ES-I3 (cell line): ENCODE measurements at regions not wholly inside any gene's neighbourhood (a gene's known extent, or its start where the extent isn't known, plus 50 kb on each side); places are given as distances from the start of the nearest gene placed in this dataset.

Experiments used
- H3K36me3 ChIP-seq: 2 replicates; pipeline ENCODE4 v1.6.1; 2013; ENCODE audit warnings: mild to moderate bottlenecking, low read length, control low read depth, moderate library complexity; ENCODE audit not compliant: insufficient read depth
- H3K4me1 ChIP-seq: 2 replicates; pipeline ENCODE4 v1.6.1; 2013; ENCODE audit warnings: mild to moderate bottlenecking, control low read depth, low read length; ENCODE audit not compliant: insufficient read depth
- H3K9ac ChIP-seq: 2 replicates; pipeline ENCODE4 v1.6.1; 2013; ENCODE audit warnings: low read depth, mild to moderate bottlenecking, low read length, moderate library complexity
- H3K9me3 ChIP-seq: 2 replicates; pipeline ENCODE4 v1.6.1; 2013; ENCODE audit warnings: mild to moderate bottlenecking, low read length, moderate library complexity; ENCODE audit not compliant: control insufficient read depth, insufficient read depth

DNA sequence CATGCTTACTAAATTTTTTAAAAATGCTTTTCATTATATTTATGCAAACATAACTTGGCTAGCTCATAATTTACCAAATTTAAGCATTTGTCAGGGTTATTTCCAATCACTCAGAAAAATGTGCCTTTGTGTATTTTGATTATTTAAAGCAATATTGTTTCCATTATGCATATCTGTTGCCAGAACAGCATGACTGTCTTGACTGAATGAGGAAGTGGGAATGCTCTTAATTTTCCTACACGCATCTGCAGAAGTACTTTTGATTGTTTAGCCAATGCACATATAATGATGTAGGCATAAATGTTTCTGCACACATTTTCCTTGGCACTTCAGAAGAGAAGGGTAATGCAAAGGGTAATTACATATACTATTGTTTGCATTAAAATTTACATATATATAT lies 92.5 kb upstream of the ADGRL2 start:
- Histone ChIP-seq H3K9ac (no peak overlapping the region), H3K9me3 (no peaks in the 10 kb centered on the region), H3K4me1 (peaks cover 15% of the 10 kb centered on the region), H3K36me3 (no peaks in the 10 kb centered on the region)

DNA sequence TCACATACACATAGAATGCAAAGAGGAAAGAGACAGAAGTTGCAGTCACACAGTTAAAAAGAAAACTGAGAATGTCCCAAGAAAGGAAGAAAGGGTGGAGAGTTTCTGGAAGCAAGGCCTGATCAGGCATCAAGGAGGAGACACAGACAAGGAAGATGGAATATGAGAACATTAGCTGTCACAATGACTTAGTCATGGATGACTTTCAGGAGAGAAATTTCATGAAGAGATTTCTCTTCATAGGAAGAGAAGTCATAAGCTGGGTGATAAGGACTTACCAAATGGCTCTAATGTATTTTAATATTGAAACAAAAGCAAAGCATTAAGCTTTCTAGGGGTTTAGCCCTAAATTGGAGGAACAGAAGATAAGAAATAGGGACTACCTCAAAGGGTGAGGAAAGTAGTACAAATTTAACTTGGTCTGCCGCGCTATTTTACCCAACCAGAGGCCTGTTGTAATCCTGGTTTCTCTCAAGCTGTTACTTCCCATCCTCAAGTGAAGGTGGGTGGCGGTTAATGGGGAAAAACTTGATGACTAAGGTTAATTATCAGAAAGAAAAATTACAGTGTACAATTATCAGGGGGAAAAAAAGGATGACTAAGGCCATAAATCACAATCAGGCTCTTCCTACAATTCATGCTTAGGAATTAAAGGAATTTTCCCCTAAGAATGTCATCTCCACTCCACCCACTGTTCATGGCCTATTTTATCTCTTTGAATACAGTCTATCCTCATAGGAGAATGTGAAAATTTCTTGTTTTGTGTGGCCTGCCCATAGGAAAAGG lies 93.9 kb upstream of the ADGRL2 start:
- Histone ChIP-seq H3K9ac (no peak overlapping the region), H3K4me1 (peaks cover 20% of the 10 kb centered on the region), H3K9me3 (no peaks in the 10 kb centered on the region), H3K36me3 (no peaks in the 10 kb centered on the region)

DNA sequence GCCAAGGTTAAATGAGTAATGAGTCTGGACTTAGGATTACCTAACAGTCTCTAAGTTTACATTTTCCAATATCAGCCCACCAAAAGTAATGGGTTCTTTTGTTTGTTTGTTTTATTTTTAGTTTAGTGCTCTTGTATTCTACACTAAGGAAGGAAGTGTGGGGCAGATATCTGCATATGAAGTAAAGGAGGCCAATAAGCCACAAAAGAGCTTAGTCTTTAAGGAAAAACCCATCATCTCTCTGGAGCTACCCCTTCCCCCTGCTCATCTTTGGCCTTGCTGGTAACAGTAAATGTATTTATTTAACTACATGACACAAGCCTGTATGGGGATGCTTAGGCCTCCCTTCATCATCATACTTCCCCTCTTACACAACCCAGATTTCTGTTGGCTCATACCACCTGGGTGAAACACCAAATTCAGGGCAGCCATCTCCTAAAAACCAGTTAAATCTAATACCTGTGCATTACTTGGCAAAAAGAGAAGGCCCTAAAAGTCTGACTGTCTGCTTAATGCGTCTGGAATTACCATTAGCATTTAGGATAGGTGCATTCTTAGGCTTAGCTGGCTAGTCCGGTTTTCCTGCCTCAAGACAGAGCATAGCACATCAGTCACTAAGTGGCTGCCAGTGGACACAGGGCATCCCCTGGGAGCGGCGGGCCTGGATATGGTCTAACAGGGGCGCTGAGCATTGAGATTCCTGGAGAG lies 96.8 kb upstream of the ADGRL2 start:
- Histone ChIP-seq H3K36me3 (no peaks in the 10 kb centered on the region), H3K9ac (no peak overlapping the region; the same call in 1 of the 2 replicates), H3K4me1 (peaks cover 39% of the 10 kb centered on the region), H3K9me3 (no peaks in the 10 kb centered on the region)

DNA sequence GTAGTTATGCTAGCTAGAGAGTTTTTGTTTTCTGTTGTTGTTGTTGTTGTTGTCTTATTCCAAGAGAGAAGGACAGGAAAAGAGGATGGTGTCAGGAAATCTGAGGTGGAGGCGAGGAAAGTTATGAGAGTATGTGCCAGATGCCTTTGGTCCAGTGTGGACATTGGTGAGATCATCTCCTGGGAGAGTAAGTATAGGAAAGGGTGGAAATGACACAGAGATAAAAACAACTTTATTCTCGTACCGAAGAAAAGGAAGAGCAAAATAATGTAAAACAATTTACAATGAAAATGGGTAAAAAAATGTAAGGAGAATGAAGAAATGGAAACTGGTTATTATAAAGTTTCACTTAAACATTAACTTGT lies 97.4 kb upstream of the ADGRL2 start:
- H3K9ac ChIP-seq = no peak overlapping the region
- no peaks in the 10 kb centered on the region for H3K36me3 ChIP-seq
- H3K9me3 ChIP-seq = no peaks in the 10 kb centered on the region
- peaks cover 40% of the 10 kb centered on the region for H3K4me1 ChIP-seq

DNA sequence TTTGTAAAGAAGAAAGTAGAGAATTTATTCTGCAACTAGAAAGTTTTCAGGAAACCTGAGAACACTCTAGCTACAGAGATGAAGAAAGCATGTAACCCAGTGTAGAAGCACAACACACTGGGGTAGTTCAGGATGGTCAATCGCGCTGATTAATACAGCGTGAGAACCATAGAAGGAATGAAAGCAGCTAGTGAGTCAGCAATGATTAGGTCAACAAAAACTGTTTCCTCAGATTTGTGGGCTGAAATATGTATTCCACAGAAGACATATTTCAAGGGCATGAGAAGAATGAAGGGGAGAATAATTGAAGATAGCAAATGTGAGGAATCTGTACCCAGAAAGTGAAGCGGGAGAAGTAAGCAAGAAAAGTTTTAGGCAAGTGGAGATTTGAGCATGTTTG lies 97.8 kb upstream of the ADGRL2 start:
- no peak overlapping the region for H3K9ac ChIP-seq

DNA sequence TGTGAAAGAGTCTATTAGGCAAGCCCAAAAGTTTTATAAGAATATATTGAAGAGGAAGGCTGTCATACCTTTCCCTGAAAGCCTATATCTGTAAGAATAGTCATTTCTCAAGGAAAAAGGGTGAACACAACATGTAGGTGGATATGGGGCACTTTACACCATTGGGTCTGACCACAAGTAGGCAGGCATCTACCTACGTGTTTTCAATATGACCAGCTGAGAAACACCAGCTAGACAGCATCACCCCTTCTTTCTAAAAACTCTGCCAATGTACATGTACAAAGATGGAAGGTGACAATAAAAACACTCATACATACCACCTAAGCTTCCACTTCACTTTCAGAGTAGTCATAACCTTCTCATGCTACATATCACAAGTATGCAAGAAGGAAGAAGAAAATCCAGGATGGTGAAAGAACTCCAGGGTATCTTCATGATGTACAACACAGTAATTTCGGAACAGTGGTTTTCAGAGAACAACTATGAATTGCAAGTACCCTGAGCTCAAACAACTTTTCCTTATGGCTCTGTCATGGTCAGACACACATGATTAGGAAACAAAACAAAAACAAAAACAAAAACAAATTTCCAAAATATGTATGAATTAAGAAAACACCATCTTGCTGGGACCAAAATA lies 98.5 kb upstream of the ADGRL2 start:
- H3K36me3 ChIP-seq = no peaks in the 10 kb centered on the region
- H3K4me1 ChIP-seq = peaks cover 40% of the 10 kb centered on the region
- no peak overlapping the region for H3K9ac ChIP-seq
- H3K9me3 ChIP-seq = no peaks in the 10 kb centered on the region

More for the DNA sequence above, 97.8 kb upstream of the ADGRL2 start:
- Histone ChIP-seq H3K9me3 (no peaks in the 10 kb centered on the region), H3K4me1 (peaks cover 40% of the 10 kb centered on the region), H3K36me3 (no peaks in the 10 kb centered on the region)

DNA sequence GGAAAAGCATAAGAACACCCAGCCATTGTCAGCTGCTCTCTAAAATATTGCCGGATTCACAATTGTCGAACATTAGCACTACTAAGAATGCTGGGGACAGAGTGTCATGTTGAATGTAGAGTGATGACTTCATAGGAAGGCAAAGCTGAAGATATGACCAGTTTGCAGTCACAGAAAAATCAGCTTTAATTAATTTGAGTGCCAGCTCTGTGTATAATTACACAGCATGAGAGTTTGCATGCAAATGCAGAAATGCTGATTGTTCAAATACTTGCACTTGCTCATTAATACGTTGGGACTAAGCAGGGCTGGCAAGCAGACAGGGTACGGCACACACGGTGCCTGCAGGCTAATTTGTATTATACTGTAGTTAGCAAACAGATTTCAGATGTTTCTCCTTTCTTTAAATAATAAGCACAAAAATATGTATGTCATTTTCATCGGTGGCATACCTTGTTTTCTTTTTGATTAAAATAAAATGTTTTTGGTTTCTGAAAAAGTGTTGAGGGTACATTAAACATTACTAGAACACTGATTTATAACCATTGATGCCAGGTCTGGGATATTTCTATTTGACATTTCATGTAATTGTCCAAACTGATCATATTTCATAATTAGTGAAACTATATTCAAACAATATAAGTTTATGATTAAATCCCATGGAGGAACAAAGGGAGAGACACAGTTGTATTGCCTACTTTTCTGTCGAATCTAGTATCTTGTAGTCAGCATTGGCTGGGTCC lies 99.8 kb upstream of the ADGRL2 start:
- Histone ChIP-seq H3K36me3 (no peaks in the 10 kb centered on the region), H3K9me3 (no peaks in the 10 kb centered on the region), H3K9ac (no peak overlapping the region), H3K4me1 (peaks cover 40% of the 10 kb centered on the region)

DNA sequence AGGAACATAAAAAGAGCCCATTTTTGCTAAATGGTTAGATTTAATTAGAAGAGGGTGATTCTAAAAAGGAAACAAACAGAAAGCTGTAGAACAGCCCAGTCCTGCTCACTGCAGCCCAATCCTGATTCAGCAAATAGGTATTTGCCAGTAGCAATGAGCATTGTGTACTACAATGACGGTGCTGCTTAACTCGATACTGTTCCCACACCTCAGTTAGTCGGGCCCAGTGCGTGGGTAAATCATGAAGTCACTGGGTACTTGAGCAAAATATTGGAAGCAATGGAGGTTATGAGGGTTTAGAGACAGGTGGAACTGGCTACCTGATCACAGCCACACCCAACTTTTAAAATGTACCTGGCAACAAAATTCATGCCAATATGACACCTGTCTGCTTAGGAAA lies 101.5 kb upstream of the ADGRL2 start:
- Histone ChIP-seq H3K9me3 (no peaks in the 10 kb centered on the region), H3K9ac (peak overlapping the region; percentile 27; the same call in 1 of the 2 replicates), H3K36me3 (no peaks in the 10 kb centered on the region), H3K4me1 (peaks cover 35% of the 10 kb centered on the region)

DNA sequence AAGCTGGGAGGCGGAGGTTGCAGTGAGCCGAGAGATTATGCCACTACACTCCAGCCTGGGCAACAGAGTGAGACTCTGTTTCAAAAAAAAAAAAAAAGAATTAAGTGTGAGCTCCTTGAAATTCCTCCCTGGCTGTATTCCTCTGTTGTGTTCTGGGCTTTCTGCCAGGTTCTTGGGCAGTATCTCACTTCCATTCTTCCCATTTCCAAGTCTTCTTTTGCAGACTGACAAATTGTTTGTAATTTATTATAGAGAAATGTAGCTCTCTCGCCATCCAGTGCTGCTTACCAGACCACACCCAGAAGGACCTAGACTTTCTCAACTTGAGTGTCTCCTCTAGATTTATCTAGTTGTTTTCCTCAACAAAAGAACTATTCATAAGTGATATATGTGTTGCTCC lies 105.0 kb upstream of the ADGRL2 start:
- Histone ChIP-seq H3K9ac (no peak overlapping the region), H3K4me1 (peaks cover 15% of the 10 kb centered on the region), H3K36me3 (no peaks in the 10 kb centered on the region), H3K9me3 (no peaks in the 10 kb centered on the region)

DNA sequence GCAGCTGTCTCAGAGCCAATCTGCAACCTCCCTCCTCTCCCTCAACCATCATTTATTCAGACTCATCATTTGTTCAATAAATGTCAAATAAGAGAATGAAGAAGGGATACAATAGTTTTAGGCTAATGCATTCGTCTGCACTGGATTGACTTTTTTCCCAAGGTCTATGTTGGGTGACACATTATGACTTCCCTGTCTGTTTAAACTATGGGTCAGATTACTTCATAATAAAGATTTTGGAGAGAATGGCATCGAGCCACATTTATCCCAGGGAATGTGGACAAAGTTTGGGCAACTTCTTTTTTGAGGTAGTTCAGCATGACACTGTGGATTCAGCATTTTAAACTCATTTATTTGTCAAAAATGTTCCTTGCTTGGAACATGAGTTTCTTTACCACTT lies 107.4 kb upstream of the ADGRL2 start:
- H3K4me1 ChIP-seq = no peaks in the 10 kb centered on the region; the same call in 1 of the 2 replicates
- no peaks in the 10 kb centered on the region for H3K9me3 ChIP-seq
- no peaks in the 10 kb centered on the region for H3K36me3 ChIP-seq
- H3K9ac ChIP-seq = no peak overlapping the region

DNA sequence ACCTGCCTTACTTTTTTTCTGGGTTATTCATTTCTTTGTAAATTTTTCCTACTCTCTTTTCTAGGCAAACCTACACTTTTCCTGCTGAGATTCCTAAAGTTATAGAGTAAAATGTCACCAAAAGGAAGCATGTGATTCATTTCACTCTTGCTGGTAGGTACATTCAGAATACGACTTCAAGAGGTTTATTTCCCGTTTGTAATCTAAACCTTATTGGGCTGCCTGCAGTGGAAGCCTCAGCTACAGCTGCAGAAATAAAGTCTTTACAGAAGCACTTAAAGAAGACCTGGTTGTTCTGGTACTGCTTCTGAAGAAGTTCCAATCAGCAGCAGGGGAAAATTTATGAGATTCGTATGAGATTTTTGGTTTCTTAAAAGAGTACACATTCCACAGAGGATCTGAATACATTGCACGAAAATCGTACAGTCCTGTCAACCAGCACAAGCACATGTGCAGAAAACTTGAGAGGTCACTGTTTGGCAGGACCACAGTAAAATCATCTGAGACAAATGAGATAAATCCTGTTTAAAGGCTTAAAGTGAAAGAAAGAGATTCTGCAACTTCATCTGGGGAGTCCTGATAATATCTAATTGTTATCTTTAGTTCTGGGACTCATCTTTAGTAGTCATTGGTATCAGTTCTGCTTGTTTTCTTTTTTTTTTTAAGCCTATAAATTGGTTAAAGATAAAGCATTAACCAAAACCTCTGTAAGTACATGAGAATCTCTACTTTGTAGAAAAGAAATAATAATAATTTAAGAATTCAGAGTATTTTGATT lies 109.9 kb upstream of the ADGRL2 start:
- Histone ChIP-seq H3K4me1 (no peaks in the 10 kb centered on the region; the same call in 1 of the 2 replicates), H3K9me3 (no peaks in the 10 kb centered on the region), H3K9ac (no peak overlapping the region)

DNA sequence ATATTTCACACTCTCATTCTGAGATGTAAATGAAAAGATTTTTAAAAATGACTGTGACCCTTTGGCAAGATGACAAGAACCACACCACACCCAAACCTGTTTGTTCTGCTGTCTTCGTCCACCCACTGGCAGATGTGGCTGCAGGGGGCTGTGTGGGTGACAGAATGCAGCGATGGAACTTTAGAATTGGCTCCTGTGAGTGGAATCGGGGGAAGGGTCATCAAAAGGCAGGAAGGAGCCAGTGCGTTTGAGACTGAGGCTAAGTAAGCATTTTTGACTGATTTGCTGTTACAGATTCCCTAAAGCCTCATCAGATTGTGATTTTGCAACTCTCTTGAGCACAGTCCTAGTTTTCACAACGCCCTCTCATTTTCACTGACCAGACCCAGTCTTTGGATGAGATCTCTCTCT lies 111.2 kb upstream of the ADGRL2 start:
- no peaks in the 10 kb centered on the region; the same call in 1 of the 2 replicates for H3K4me1 ChIP-seq
- H3K9ac ChIP-seq = no peak overlapping the region
- H3K9me3 ChIP-seq = no peaks in the 10 kb centered on the region
- H3K36me3 ChIP-seq = no peaks in the 10 kb centered on the region

More for the DNA sequence above, 109.9 kb upstream of the ADGRL2 start:
- H3K36me3 ChIP-seq = no peaks in the 10 kb centered on the region

DNA sequence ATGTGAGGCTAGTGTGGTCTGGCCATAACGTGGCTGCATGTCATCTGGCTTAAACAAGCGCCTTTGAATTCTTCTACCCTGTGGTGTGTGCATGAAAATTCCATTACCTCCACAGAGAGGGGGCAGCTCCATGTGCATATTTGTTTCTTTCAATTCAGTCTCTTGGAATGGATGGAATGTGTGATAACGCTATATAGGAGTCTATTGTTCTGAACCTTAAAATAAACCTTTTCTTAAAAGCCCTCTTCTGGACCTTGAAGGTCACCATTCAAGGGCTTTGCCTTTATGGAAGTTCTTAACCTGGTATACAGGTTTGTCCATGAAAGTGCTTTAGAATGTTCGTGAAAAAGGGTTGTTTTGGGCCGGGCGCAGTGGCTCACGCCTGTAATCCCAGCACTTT lies 118.2 kb upstream of the ADGRL2 start:
- no peaks in the 10 kb centered on the region for H3K9me3 ChIP-seq
- no peaks in the 10 kb centered on the region for H3K36me3 ChIP-seq
- no peak overlapping the region for H3K9ac ChIP-seq
- peaks cover 37% of the 10 kb centered on the region for H3K4me1 ChIP-seq
